SHP77 treated with DMSO at 0.1 percent for 48 hours (cell line): ENCODE measurements at regions not wholly inside any gene's neighbourhood (a gene's known extent, or its start where the extent isn't known, plus 50 kb on each side); places are given as distances from the start of the nearest gene placed in this dataset.
A peak's percentile ranks its signal among the peaks of the same experiment; 100 is the strongest.
"Not testable (repeated sequence)": the region's sequence is repeated elsewhere in the genome, so short reads cannot be mapped to it uniquely, and the experiment has no call there.

ENCODE experiments used
- DNase-seq: peaks from one replicate; lab custom pipeline; 2025; lab: John Stamatoyannopoulos, UW

GRCh38 chr1:96509951-96510350 is 211.6 kb upstream of the PTBP2 start:
- DNase-seq, result no peak

GRCh38 chr1:96510391-96510790 is 211.2 kb upstream of the PTBP2 start:
- DNase-seq, result no peak

GRCh38 chr1:96510911-96511310 is 210.7 kb upstream of the PTBP2 start:
- DNase-seq, result no peak

- no peak for DNase-seq
Measured at GRCh38 chr1:96513136-96513535, 208.4 kb upstream of the PTBP2 start.

- DNase-seq, result no peak
Measured at GRCh38 chr1:96515430-96515829, 206.2 kb upstream of the PTBP2 start.

GRCh38 chr1:96515925-96516324 is 205.7 kb upstream of the PTBP2 start:
- no peak for DNase-seq

GRCh38 chr1:96519851-96520578 is 201.6 kb upstream of the PTBP2 start:
- DNase-seq, result no peak

- no peak for DNase-seq
Measured at GRCh38 chr1:96520579-96520947, 201.0 kb upstream of the PTBP2 start.

- no peak for DNase-seq
Measured at GRCh38 chr1:96521010-96521409, 200.6 kb upstream of the PTBP2 start.

- DNase-seq, result no peak
Measured at GRCh38 chr1:96521994-96522760, 199.4 kb upstream of the PTBP2 start.

- DNase-seq, result no peak
Measured at GRCh38 chr1:96522927-96523326, 198.7 kb upstream of the PTBP2 start.

GRCh38 chr1:96524100-96524499 is 197.5 kb upstream of the PTBP2 start:
- no peak for DNase-seq

- no peak for DNase-seq
Measured at GRCh38 chr1:96525657-96526557, 195.7 kb upstream of the PTBP2 start.

GRCh38 chr1:96528672-96529071 is 192.9 kb upstream of the PTBP2 start:
- not testable (repeated sequence) for DNase-seq

GRCh38 chr1:96533820-96534219 is 187.8 kb upstream of the PTBP2 start:
- no peak for DNase-seq

GRCh38 chr1:96536581-96536980 is 185.0 kb upstream of the PTBP2 start:
- DNase-seq, result no peak

- DNase-seq, result peak; percentile 3
Measured at GRCh38 chr1:96538111-96538641, 183.4 kb upstream of the PTBP2 start.

GRCh38 chr1:96538883-96539282 is 182.7 kb upstream of the PTBP2 start:
- DNase-seq, result no peak

GRCh38 chr1:96541491-96541890 is 180.1 kb upstream of the PTBP2 start:
- DNase-seq, result no peak

- no peak for DNase-seq
Measured at GRCh38 chr1:96544051-96544830, 177.3 kb upstream of the PTBP2 start.

GRCh38 chr1:96544831-96545221 is 176.8 kb upstream of the PTBP2 start:
- DNase-seq, result no peak
